Stomach (tissue), 4 donors: ENCODE measurements at regions not wholly inside any gene's neighbourhood (a gene's known extent, or its start where the extent isn't known, plus 50 kb on each side); places are given as distances from the start of the nearest gene placed in this dataset.

Source experiments
- POLR2A ChIP-seq, 4 donors: fragments of 450-650 bp; IDR thresholded peaks; one replicate each; pipeline ENCODE4 v1.6.1; 2016; ENCODE audit warnings: antibody characterized with exemption in 4 of 4, control low read depth in 2 of 4, mild to moderate bottlenecking in 1 of 4, moderate library complexity in 1 of 4
- TF ChIP-seq, protein P1 (sequence below), 7 experiments: fragments of 450-650 bp in 4 of 7; fragments of 200-600 bp in 3 of 7; sonication (generic) in 3 of 7; IDR thresholded peaks; one replicate each; pipeline ENCODE4 v1.5.1; 2016 to 2019; ENCODE audit warnings: antibody characterized with exemption in 7 of 7, control low read depth in 2 of 7, mild to moderate bottlenecking in 1 of 7

DNA sequence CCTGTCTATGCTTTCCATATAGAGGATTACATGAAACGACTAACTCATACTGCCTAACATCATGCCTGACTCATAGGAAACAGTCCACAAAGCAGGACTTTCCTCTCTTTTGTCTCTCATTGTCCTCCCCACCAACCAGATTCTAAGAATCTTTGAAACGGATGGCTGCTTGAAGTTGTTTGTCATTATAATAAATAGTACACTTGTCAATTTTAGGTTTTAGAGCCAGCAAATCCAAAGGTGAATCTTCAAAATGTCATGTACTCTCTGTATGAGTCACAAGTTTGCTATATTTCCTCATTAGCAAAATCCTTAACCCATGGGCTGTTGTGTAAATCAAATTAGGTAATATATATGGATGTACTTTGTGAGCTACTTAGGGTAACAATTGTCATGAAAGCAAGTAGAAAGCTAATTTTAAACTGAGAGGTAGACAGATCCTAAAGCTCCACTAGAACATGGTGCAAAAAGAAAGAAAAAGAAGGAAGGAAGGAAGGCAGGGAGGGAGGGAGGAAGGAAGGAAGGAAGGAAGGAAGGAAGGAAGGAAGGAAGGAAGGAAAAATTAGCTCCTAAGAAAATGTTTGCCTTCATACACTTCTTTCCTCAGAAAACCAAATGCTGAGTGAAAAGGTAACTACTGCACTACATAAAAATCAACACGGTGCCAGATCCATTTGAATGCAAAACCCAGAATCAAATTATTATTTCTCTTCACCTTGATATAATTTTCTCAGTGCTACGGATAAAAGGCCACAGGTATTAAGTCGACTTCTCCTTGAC lies 129.5 kb upstream of the PRMT6 start:
- TF ChIP-seq, protein P1, sequence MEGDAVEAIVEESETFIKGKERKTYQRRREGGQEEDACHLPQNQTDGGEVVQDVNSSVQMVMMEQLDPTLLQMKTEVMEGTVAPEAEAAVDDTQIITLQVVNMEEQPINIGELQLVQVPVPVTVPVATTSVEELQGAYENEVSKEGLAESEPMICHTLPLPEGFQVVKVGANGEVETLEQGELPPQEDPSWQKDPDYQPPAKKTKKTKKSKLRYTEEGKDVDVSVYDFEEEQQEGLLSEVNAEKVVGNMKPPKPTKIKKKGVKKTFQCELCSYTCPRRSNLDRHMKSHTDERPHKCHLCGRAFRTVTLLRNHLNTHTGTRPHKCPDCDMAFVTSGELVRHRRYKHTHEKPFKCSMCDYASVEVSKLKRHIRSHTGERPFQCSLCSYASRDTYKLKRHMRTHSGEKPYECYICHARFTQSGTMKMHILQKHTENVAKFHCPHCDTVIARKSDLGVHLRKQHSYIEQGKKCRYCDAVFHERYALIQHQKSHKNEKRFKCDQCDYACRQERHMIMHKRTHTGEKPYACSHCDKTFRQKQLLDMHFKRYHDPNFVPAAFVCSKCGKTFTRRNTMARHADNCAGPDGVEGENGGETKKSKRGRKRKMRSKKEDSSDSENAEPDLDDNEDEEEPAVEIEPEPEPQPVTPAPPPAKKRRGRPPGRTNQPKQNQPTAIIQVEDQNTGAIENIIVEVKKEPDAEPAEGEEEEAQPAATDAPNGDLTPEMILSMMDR (IDR thresholded peaks at IDR 0.05) = no peak
- TF ChIP-seq POLR2A (IDR thresholded peaks at IDR 0.05) = no peak
